ENCODE measurements at regions not wholly inside any gene's neighbourhood (a gene's known extent, or its start where the extent isn't known, plus 50 kb on each side); places are given as distances from the start of the nearest gene placed in this dataset.

DNA sequence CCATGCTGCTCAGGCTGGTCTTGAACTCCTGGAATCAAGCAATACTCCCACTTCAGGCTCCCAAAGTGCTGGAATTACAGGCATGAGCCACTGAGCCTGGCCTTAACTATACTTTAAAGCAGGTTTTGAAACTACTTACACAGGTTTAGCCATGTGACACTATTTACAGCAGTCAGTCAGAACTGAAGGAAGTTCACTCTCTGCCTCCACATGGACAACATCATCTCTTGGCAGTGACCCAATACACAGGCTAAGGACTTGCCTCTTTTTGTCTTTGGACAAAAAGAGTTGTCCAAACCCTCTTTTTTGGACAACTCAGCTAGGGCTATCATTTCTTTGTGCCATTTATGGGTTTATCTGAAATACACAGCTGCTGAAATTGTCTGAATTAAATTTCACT is 89.0 kb upstream of the CLDN10 start:
- TF ChIP-seq EZH2 (IDR thresholded peaks at IDR 0.05), result no peak
- TF ChIP-seq, protein P1, sequence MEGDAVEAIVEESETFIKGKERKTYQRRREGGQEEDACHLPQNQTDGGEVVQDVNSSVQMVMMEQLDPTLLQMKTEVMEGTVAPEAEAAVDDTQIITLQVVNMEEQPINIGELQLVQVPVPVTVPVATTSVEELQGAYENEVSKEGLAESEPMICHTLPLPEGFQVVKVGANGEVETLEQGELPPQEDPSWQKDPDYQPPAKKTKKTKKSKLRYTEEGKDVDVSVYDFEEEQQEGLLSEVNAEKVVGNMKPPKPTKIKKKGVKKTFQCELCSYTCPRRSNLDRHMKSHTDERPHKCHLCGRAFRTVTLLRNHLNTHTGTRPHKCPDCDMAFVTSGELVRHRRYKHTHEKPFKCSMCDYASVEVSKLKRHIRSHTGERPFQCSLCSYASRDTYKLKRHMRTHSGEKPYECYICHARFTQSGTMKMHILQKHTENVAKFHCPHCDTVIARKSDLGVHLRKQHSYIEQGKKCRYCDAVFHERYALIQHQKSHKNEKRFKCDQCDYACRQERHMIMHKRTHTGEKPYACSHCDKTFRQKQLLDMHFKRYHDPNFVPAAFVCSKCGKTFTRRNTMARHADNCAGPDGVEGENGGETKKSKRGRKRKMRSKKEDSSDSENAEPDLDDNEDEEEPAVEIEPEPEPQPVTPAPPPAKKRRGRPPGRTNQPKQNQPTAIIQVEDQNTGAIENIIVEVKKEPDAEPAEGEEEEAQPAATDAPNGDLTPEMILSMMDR (IDR thresholded peaks at IDR 0.05), result no peak
- TF ChIP-seq EZH2phosphoT487 (IDR thresholded peaks at IDR 0.05), result no peak

Measured in neural progenitor cell (in vitro differentiated cells).